B cell (primary cell): ENCODE measurements at regions not wholly inside any gene's neighbourhood (a gene's known extent, or its start where the extent isn't known, plus 50 kb on each side); places are given as distances from the start of the nearest gene placed in this dataset.

Source experiments
- ATAC-seq: fragments of 200-7000 bp; cut with Tn5 transposase; one replicate; pipeline ENCODE4 v1.10.0; 2021; ENCODE audit warnings: low read depth, mild to moderate bottlenecking, moderate number of reproducible peaks, moderate library complexity
- CTCF ChIA-PET: fragments of 350-600 bp; sonication (Branson Sonifier 250); formaldehyde crosslinking; loops from one replicate; lab custom pipeline; 2021; ENCODE audit warnings: antibody characterized with exemption, inconsistent platforms; lab: Charles Lee
- POLR2A ChIA-PET: fragments of 350-600 bp; sonication (Branson Sonifier 250); formaldehyde crosslinking; loops from one replicate; lab custom pipeline; 2021; ENCODE audit warnings: antibody characterized with exemption; lab: Charles Lee
- DNase-seq: peaks from one replicate; pipeline ENCODE4 v3.0.0; 2013
- H2AFZ ChIP-seq: 2 replicates; pipeline ENCODE4 v1.6.1; 2012; ENCODE audit warnings: mild to moderate bottlenecking, low read depth, low read length; ENCODE audit not compliant: insufficient read depth, poor library complexity, severe bottlenecking
- H3K27ac ChIP-seq, 2 donors: 1 replicate in 1 of 2; 2 replicates in 1 of 2; pipeline ENCODE4 v1.5.1; 2012 to 2013; ENCODE audit warnings: low read length in 2 of 2, mild to moderate bottlenecking in 2 of 2, moderate library complexity in 1 of 2
- H3K27me3 ChIP-seq, 4 experiments: fragments of 200-600 bp in 1 of 4; sonication (generic) in 1 of 4; replicated peaks in 1 of 4; 1 replicate in 2 of 4; 2 replicates in 2 of 4; pipeline versions ENCODE4 v1.6.1 to v1.7.0; 2013 to 2016; ENCODE audit warnings: low read length in 3 of 4, mild to moderate bottlenecking in 2 of 4, mixed read lengths in 1 of 4, moderate library complexity in 1 of 4; ENCODE audit not compliant: insufficient read depth in 4 of 4, control insufficient read depth in 3 of 4; ENCODE audit errors: control extremely low read depth in 1 of 4
- H3K36me3 ChIP-seq, 2 experiments: replicated peaks in 1 of 2; 1 replicate in 1 of 2; 2 replicates in 1 of 2; pipeline versions ENCODE4 v1.6.1 to v1.7.1; 2013; ENCODE audit warnings: low read length in 1 of 2; ENCODE audit not compliant: insufficient read depth in 2 of 2, control insufficient read depth in 1 of 2; ENCODE audit errors: control extremely low read depth in 1 of 2, extremely low read depth in 1 of 2
- H3K4me1 ChIP-seq, 2 donors: fragments of 200-600 bp in 1 of 2; sonication (generic) in 1 of 2; 1 replicate in 1 of 2; 2 replicates in 1 of 2; pipeline versions ENCODE4 v1.5.1 to v1.6.1; 2013 to 2017; ENCODE audit warnings: low read length in 2 of 2; ENCODE audit not compliant: control insufficient read depth in 2 of 2, insufficient read depth in 2 of 2
- H3K4me2 ChIP-seq: replicated peaks from 2 replicates; pipeline ENCODE3; 2012; ENCODE audit warnings: mild to moderate bottlenecking, low read depth, low read length; ENCODE audit not compliant: poor library complexity, severe bottlenecking
- H3K4me3 ChIP-seq, 5 experiments: fragments of 200-600 bp in 1 of 5; sonication (generic) in 1 of 5; 1 replicate in 3 of 5; 2 replicates in 2 of 5; pipeline versions ENCODE4 v1.5.1 to v1.7.0; 2011 to 2016; ENCODE audit warnings: low read length in 4 of 5, mild to moderate bottlenecking in 4 of 5, low read depth in 2 of 5, control low read depth in 1 of 5, moderate library complexity in 1 of 5; ENCODE audit not compliant: insufficient read depth in 1 of 5; ENCODE audit errors: control extremely low read depth in 1 of 5, extremely low read depth in 1 of 5
- H3K79me2 ChIP-seq: fragments of 200-600 bp; sonication (generic); one replicate; pipeline ENCODE4 v1.6.0; 2016; ENCODE audit warnings: low read length; ENCODE audit not compliant: control insufficient read depth, insufficient read depth
- H3K9ac ChIP-seq: fragments of 200-600 bp; sonication (generic); 2 replicates; pipeline ENCODE4 v1.6.1; 2017; ENCODE audit warnings: mild to moderate bottlenecking, low read length, moderate library complexity
- H3K9me3 ChIP-seq, 3 donors: one replicate each; pipeline versions ENCODE4 v1.6.1 to v1.7.1; 2013; ENCODE audit warnings: low read length in 2 of 3; ENCODE audit not compliant: control insufficient read depth in 2 of 3, insufficient read depth in 1 of 3; ENCODE audit errors: control extremely low read depth in 1 of 3
- H4K20me1 ChIP-seq: 2 replicates; pipeline ENCODE4 v1.6.0; 2012; ENCODE audit warnings: mild to moderate bottlenecking, low read length; ENCODE audit not compliant: insufficient read depth, control insufficient read depth, poor library complexity, severe bottlenecking
- H3K27ac Mint-ChIP-seq: one replicate; pipeline ENCODE4 v1.8.0; 2021; ENCODE audit warnings: mixed read lengths
- H3K27me3 Mint-ChIP-seq: one replicate; pipeline ENCODE4 v1.8.0; 2021; ENCODE audit warnings: mixed read lengths
- H3K4me1 Mint-ChIP-seq: one replicate; pipeline ENCODE4 v1.8.0; 2021; ENCODE audit warnings: mixed read lengths
- H3K4me3 Mint-ChIP-seq: one replicate; pipeline ENCODE4 v1.8.0; 2021; ENCODE audit warnings: mixed read lengths
- H3K9me3 Mint-ChIP-seq: one replicate; pipeline ENCODE4 v1.8.0; 2022; ENCODE audit warnings: mixed read lengths; ENCODE audit not compliant: insufficient read depth
- CTCF ChIP-seq: fragments of 200-600 bp; IDR thresholded peaks from one replicate; pipeline ENCODE4 v1.8.0; 2022; ENCODE audit warnings: antibody characterized with exemption, mild to moderate bottlenecking
- EZH2 ChIP-seq: IDR thresholded peaks from 2 replicates; pipeline ENCODE4 v1.6.1; 2012; ENCODE audit warnings: borderline replicate concordance, low read depth, mild to moderate bottlenecking, moderate library complexity, low read length; ENCODE audit not compliant: insufficient read depth, poor library complexity, severe bottlenecking
- WGBS: methylation state at CpG from one replicate; pipeline ENCODE4 v1.1.5; 2013; ENCODE audit warnings: missing lambda C conversion rate; ENCODE audit not compliant: insufficient coverage; 5-methylcytosine and 5-hydroxymethylcytosine counted together
- intact Hi-C: fragments of 100-400 bp; cut with micrococcal nuclease; formaldehyde crosslinking; loops from one replicate; pipeline ENCODE4 v1.10.0; 2022

GRCh38 chr1:55870106-55870505 lies 654.9 kb upstream of the USP24 start:
- ATAC-seq (no peak), DNase-seq (no peak)
- Histone ChIP-seq H3K79me2 (no peaks in the 10 kb centered on the region), H3K27me3 (no peaks in the 10 kb centered on the region), H3K4me2 (no peak overlapping the region), H3K9ac (no peak overlapping the region), H2AFZ (no peak overlapping the region), H3K4me1 (no peaks in the 10 kb centered on the region), H3K9me3 (no peaks in the 10 kb centered on the region), H3K36me3 (no peaks in the 10 kb centered on the region), H4K20me1 (no peaks in the 10 kb centered on the region), H3K4me3 (no peak overlapping the region), H3K27ac (no peak overlapping the region)
- Mint-ChIP-seq H3K27me3 (peaks cover 3% of the 10 kb centered on the region), H3K27ac (no peak overlapping the region), H3K4me1 (no peaks in the 10 kb centered on the region), H3K4me3 (no peak overlapping the region), H3K9me3 (no peaks in the 10 kb centered on the region)
- intact Hi-C loops = no loop called here
- ChIA-PET CTCF (no interaction called here), POLR2A (interaction anchor here (0.7 kb wide), 1 partner anchor 10 kb away, joined by 3 read pairs; no protein-coding TSS in a partner anchor)
- no peak for TF ChIP-seq CTCF
- TF ChIP-seq EZH2 = no peak

GRCh38 chr1:55869065-55869464 lies 653.9 kb upstream of the USP24 start:
- no peak overlapping the region for H3K9ac ChIP-seq
- no peaks in the 10 kb centered on the region for H3K4me1 ChIP-seq
- Mint-ChIP-seq H3K27ac (no peak overlapping the region), H3K27me3 (peaks cover 3% of the 10 kb centered on the region), H3K9me3 (no peaks in the 10 kb centered on the region), H3K4me1 (no peaks in the 10 kb centered on the region), H3K4me3 (no peak overlapping the region)
- ATAC-seq (no peak), DNase-seq (no peak)
- 100% methylated on average over 1 of the region's 1 CpG for WGBS
- intact Hi-C loops = no loop called here
- no peaks in the 10 kb centered on the region for H3K27me3 ChIP-seq
- H3K4me3 ChIP-seq = no peak overlapping the region
- H3K9me3 ChIP-seq = no peaks in the 10 kb centered on the region
- ChIA-PET POLR2A (no interaction called here), CTCF (no interaction called here)
- H3K4me2 ChIP-seq = no peak overlapping the region
- H2AFZ ChIP-seq = no peak overlapping the region
- no peaks in the 10 kb centered on the region for H3K36me3 ChIP-seq
- H4K20me1 ChIP-seq = no peaks in the 10 kb centered on the region
- no peaks in the 10 kb centered on the region for H3K79me2 ChIP-seq
- no peak for TF ChIP-seq EZH2
- no peak for TF ChIP-seq CTCF
- no peak overlapping the region for H3K27ac ChIP-seq
